Right lobe of liver (tissue), 4 donors: ENCODE measurements at regions not wholly inside any gene's neighbourhood (a gene's known extent, or its start where the extent isn't known, plus 50 kb on each side); places are given as distances from the start of the nearest gene placed in this dataset.

Experiments
- POLR2A ChIP-seq: fragments of 450-650 bp; IDR thresholded peaks from one replicate; pipeline ENCODE4 v1.6.1; 2017; ENCODE audit warnings: antibody characterized with exemption, mild to moderate bottlenecking
- TF ChIP-seq, protein P1 (sequence below), 4 donors: fragments of 200-600 bp in 3 of 4; fragments of 450-650 bp in 1 of 4; IDR thresholded peaks; one replicate each; pipeline versions ENCODE4 v1.5.1 to v1.8.0; 2016 to 2022; ENCODE audit warnings: antibody characterized with exemption in 4 of 4, mild to moderate bottlenecking in 2 of 4
- donor health status: DM: no; HTN: no; CAD: no.
- donor health status: DM: no; HTN: no; CAD: no.
- donor health status: DM: no; HTN: yes; CAD: no.

DNA sequence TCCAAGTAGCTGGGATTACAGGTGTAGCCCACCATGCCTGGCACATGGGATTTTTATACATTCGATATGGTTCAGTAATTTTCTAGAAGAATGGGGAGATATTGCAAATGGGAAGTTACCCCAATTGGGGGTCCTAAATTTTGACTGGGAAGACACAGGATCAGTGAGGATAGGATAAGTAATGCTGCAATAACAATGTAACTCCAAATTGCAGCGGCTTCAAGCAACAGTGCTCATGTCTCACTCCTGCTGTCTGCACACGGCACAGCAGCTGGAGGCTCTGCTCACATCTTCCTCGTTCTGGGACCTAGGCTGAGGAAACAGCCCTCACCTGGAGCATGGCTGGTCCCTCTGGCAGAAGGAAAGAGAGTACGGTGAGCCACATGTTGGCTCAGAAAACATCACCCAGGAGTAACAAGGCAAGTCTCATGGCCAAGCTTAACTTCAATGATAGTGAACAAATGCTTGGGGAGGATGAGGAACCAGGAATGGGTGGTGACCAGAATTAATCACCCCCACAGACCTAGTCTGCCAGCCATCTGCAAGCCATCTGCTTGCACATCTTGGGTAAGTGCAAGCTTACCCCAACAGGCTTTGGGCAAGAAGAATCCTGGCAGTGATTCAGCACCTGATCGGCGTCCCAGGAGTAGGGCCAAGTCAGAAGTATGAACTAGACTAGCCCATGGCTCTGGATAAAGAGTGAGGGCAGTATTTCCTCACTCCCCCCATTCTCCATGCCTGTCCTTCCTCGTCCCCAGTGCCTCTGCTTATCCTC lies 229.2 kb downstream of the COPRS start:
- TF ChIP-seq, protein P1, sequence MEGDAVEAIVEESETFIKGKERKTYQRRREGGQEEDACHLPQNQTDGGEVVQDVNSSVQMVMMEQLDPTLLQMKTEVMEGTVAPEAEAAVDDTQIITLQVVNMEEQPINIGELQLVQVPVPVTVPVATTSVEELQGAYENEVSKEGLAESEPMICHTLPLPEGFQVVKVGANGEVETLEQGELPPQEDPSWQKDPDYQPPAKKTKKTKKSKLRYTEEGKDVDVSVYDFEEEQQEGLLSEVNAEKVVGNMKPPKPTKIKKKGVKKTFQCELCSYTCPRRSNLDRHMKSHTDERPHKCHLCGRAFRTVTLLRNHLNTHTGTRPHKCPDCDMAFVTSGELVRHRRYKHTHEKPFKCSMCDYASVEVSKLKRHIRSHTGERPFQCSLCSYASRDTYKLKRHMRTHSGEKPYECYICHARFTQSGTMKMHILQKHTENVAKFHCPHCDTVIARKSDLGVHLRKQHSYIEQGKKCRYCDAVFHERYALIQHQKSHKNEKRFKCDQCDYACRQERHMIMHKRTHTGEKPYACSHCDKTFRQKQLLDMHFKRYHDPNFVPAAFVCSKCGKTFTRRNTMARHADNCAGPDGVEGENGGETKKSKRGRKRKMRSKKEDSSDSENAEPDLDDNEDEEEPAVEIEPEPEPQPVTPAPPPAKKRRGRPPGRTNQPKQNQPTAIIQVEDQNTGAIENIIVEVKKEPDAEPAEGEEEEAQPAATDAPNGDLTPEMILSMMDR (IDR thresholded peaks at IDR 0.05) = no peak
- no peak for TF ChIP-seq POLR2A
